Activated naive CD4-positive, alpha-beta T cell treated with anti-CD3 and anti-CD28 coated beads, Interleukin-2, amount 10 ng/mL, durations not matched to agents 7 days and 5 days (primary cell): ENCODE measurements at regions not wholly inside any gene's neighbourhood (a gene's known extent, or its start where the extent isn't known, plus 50 kb on each side); places are given as distances from the start of the nearest gene placed in this dataset.
"Not testable (repeated sequence)": the region's sequence is repeated elsewhere in the genome, so short reads cannot be mapped to it uniquely, and the experiment has no call there.

Experiments used
- CTCF ChIA-PET: fragments of 350-600 bp; sonication (Branson Sonifier 250); formaldehyde crosslinking; loops from one replicate; lab custom pipeline; 2021; ENCODE audit warnings: antibody characterized with exemption; lab: Charles Lee
- DNase-seq: peaks from one replicate; pipeline ENCODE4 v3.0.0-alpha.2; 2020
- H3K27ac Mint-ChIP-seq: one replicate; pipeline ENCODE4 v1.8.0; 2021; ENCODE audit warnings: mild to moderate bottlenecking, moderate library complexity, mixed read lengths
- H3K27me3 Mint-ChIP-seq: one replicate; pipeline ENCODE4 v1.8.0; 2021; ENCODE audit warnings: mild to moderate bottlenecking, mixed read lengths
- H3K36me3 Mint-ChIP-seq: one replicate; pipeline ENCODE4 v1.8.0; 2021; ENCODE audit warnings: mixed read lengths
- H3K4me1 Mint-ChIP-seq: one replicate; pipeline ENCODE4 v1.8.0; 2021; ENCODE audit warnings: mixed read lengths
- H3K4me3 Mint-ChIP-seq: one replicate; pipeline ENCODE4 v1.8.0; 2021; ENCODE audit warnings: mild to moderate bottlenecking, moderate library complexity, mixed read lengths
- H3K9me3 Mint-ChIP-seq: one replicate; pipeline ENCODE4 v1.8.0; 2021; ENCODE audit warnings: mixed read lengths

DNA sequence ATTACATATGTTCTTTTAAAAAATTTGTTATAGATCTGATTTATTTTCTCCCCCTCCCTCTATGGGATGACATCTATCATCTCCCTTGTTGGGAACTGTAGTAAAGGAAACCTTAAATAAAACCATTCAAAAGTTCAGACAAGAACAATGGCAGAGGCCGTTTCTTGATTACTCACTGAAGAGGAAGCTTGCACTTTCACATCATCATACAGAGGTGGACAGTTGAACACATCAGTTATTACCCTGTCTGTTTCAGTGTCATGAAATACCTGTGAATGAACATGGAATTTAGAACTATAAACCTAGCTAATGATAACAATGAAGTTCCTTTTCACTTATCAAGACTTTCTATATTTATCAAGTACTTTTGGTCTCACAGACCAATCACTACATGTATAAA is 63.7 kb upstream of the NEK3 start:
- H3K4me1 Mint-ChIP-seq, H3K27ac Mint-ChIP-seq, H3K4me3 Mint-ChIP-seq, CTCF ChIA-PET, H3K9me3 Mint-ChIP-seq, H3K27me3 Mint-ChIP-seq, H3K36me3 Mint-ChIP-seq, DNase-seq: not testable (repeated sequence)

DNA sequence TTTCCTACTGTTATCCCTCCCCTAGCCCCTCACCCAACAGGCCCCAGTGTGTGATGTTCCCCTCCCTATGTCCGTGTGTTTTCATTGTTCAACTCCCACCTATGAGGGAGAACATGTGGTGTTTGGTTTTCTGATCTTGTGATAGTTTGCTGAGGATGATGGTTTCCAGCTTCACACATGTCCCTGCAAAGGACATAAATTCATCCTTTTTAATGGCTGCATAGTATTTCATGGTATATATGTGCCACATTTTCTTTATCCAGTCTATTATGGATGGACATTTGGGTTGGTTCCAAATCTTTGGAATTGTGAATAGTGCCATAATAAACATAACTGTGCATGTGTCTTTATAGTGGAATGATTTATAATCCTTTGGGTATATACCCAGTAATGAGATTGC is 54.5 kb upstream of the NEK3 start:
- peaks cover 25% of the 10 kb centered on the region for H3K27me3 Mint-ChIP-seq
- H3K27ac Mint-ChIP-seq, H3K36me3 Mint-ChIP-seq, DNase-seq, H3K4me1 Mint-ChIP-seq, H3K4me3 Mint-ChIP-seq, H3K9me3 Mint-ChIP-seq, CTCF ChIA-PET: not testable (repeated sequence)

GRCh38 chr13:52212886-52213285 is 53.5 kb upstream of the NEK3 start:
- H3K27me3 Mint-ChIP-seq = peaks cover 20% of the 10 kb centered on the region
- H3K36me3 Mint-ChIP-seq, H3K27ac Mint-ChIP-seq, H3K9me3 Mint-ChIP-seq, H3K4me3 Mint-ChIP-seq, DNase-seq, H3K4me1 Mint-ChIP-seq, CTCF ChIA-PET: not testable (repeated sequence)

DNA sequence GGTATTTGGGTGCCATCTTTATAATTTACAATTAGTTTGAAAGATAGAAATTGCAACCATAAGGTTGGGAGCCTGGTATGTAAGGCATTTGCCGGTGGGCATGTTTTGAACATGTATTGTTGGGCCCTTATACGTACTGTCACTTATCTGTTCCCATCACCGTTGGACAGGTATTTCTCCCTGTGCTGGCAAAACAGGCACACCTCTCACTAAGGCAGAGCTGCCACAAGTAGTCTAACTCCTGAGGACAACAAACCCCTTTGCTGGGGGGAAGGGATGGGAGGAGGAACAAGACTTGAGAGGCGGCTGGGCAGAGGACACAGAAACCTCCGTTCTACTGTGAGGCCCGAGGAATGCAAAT is 52.0 kb upstream of the NEK3 start:
- H3K36me3 Mint-ChIP-seq, H3K4me3 Mint-ChIP-seq, DNase-seq, CTCF ChIA-PET, H3K9me3 Mint-ChIP-seq, H3K4me1 Mint-ChIP-seq, H3K27ac Mint-ChIP-seq: not testable (repeated sequence)
- peaks cover 10% of the 10 kb centered on the region for H3K27me3 Mint-ChIP-seq

DNA sequence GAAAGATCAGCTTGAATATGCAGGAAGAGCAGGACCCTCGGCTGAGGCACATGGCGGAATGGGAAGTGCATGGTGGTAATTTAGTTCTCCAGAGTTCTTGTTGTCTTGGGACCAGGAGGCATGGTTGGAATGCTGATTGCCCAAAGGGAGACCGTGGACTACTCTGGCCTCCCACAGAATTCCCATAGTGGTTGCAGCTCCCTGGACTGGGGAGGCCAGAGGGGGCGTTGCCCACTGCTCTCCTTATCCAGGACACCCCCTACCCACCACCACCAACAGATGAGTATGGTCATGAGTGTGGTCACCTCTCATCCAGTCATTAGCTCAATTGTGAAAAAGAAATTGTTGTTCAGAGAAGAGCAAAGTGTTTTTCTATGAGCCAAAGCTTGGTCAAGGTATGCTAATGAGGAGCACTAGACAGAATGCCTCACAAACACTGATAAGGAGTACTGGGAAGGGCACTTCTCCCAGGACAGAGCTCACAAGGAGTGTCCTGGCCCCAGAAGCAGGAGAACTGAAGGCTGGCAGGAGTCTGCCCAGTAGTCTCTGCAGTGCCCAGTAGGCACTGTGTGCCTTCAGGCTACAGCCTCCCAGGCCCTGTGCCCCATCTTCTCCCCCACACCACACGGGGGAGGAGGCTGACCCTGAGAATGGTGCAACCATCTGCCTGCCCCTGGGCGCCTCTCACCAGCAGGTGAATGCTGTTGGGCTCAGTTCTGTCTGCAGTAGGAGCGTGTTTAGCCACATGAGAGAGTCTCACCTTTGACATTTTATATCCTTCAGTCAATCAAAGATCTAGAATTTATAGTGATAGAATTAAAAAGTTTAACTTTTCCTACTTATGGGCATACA is 51.4 kb upstream of the NEK3 start:
- H3K4me1 Mint-ChIP-seq, CTCF ChIA-PET, H3K36me3 Mint-ChIP-seq, H3K27me3 Mint-ChIP-seq, DNase-seq, H3K9me3 Mint-ChIP-seq, H3K27ac Mint-ChIP-seq, H3K4me3 Mint-ChIP-seq: not testable (repeated sequence)
